ENCODE measurements at regions not wholly inside any gene's neighbourhood (a gene's known extent, or its start where the extent isn't known, plus 50 kb on each side); places are given as distances from the start of the nearest gene placed in this dataset.

- no peak overlapping the region for H3K27ac ChIP-seq
- peaks cover 0 to 4% (median 0%) of the 10 kb centered on the region in 9 donors for H3K4me1 ChIP-seq
- no peak overlapping the region for H3K4me3 ChIP-seq
- no peak for ATAC-seq
- no peak for DNase-seq
- TF ChIP-seq CTCF (IDR thresholded peaks at IDR 0.05), result no peak
- no peaks in the 10 kb centered on the region for H3K36me3 ChIP-seq
- WGBS, 2 donors, result 81 to 87% methylated on average over 7 of the region's 7 CpGs
- intact Hi-C loops (cut with DNase I), result no loop called here
- H3K9me3 ChIP-seq, result peaks cover 0 to 5% (median 0%) of the 10 kb centered on the region in 11 donors
- no peaks in the 10 kb centered on the region for H3K27me3 ChIP-seq
Observed at GRCh38 chr18:66167829-66168684, 417.2 kb downstream of the CDH7 start.

GRCh38 chr18:66160007-66160406, 409.2 kb downstream of the CDH7 start:
- WGBS, 2 donors, result 85 to 86% methylated on average over 3 of the region's 3 CpGs
- Histone ChIP-seq H3K27ac (no peak overlapping the region), H3K36me3 (no peaks in the 10 kb centered on the region), H3K4me1 (no peaks in the 10 kb centered on the region), H3K9me3 (peaks cover 0 to 5% (median 0%) of the 10 kb centered on the region in 11 donors), H3K27me3 (no peaks in the 10 kb centered on the region), H3K4me3 (no peak overlapping the region)
- TF ChIP-seq CTCF (IDR thresholded peaks at IDR 0.05), result no peak
- DNase-seq, result no peak
- intact Hi-C loops (cut with DNase I), result no loop called here
- no peak for ATAC-seq

GRCh38 chr18:66159451-66159850, 408.6 kb downstream of the CDH7 start:
- intact Hi-C loops (cut with DNase I), result no loop called here

More at GRCh38 chr18:66159451-66159850, 408.6 kb downstream of the CDH7 start:
- Histone ChIP-seq H3K9me3 (peaks cover 0 to 5% (median 0%) of the 10 kb centered on the region in 11 donors), H3K27ac (no peak overlapping the region), H3K4me3 (no peak overlapping the region), H3K27me3 (no peaks in the 10 kb centered on the region), H3K36me3 (no peaks in the 10 kb centered on the region), H3K4me1 (no peaks in the 10 kb centered on the region)
- ATAC-seq (no peak), DNase-seq (no peak)
- no peak for TF ChIP-seq CTCF (IDR thresholded peaks at IDR 0.05)
- WGBS, 2 donors, result 88 to 94% methylated on average over 1 of the region's 1 CpG

Measured in heart right ventricle (tissue), 16 donors.